ENCODE measurements at regions not wholly inside any gene's neighbourhood (a gene's known extent, or its start where the extent isn't known, plus 50 kb on each side); places are given as distances from the start of the nearest gene placed in this dataset.
"Not testable (repeated sequence)": the region's sequence is repeated elsewhere in the genome, so short reads cannot be mapped to it uniquely, and the experiment has no call there.

- DNase-seq (ENCODE audit: low spot score), result no peak
- no peak for ATAC-seq
Observed at GRCh38 chr2:180927030-180927686, 53.2 kb upstream of the UBE2E3 start.

GRCh38 chr2:180925700-180926099 lies 54.7 kb upstream of the UBE2E3 start:
- DNase-seq (ENCODE audit: low spot score) (no peak), ATAC-seq (no peak)

GRCh38 chr2:180924063-180924462 lies 56.3 kb upstream of the UBE2E3 start:
- ATAC-seq (no peak), DNase-seq (ENCODE audit: low spot score) (no peak)

GRCh38 chr2:180910831-180911665 lies 69.4 kb upstream of the UBE2E3 start:
- no peak for DNase-seq (ENCODE audit: low spot score)
- no peak for ATAC-seq

- ATAC-seq (no peak), DNase-seq (ENCODE audit: low spot score) (no peak)
Observed at GRCh38 chr2:180907731-180908130, 72.7 kb upstream of the UBE2E3 start.

GRCh38 chr2:180905461-180905860 lies 74.9 kb upstream of the UBE2E3 start:
- no peak for ATAC-seq
- no peak for DNase-seq (ENCODE audit: low spot score)

- ATAC-seq (no peak), DNase-seq (ENCODE audit: low spot score) (no peak)
Observed at GRCh38 chr2:180905002-180905401, 75.4 kb upstream of the UBE2E3 start.

- ATAC-seq (no peak), DNase-seq (ENCODE audit: low spot score) (no peak)
Observed at GRCh38 chr2:180901331-180901730, 79.1 kb upstream of the UBE2E3 start.

- ATAC-seq, result no peak
Observed at GRCh38 chr2:180893752-180894151, 86.7 kb upstream of the UBE2E3 start.

GRCh38 chr2:180892091-180892490 lies 88.3 kb upstream of the UBE2E3 start:
- DNase-seq (ENCODE audit: low spot score) (no peak), ATAC-seq (no peak)

More at GRCh38 chr2:180893752-180894151, 86.7 kb upstream of the UBE2E3 start:
- DNase-seq (ENCODE audit: low spot score), result no peak

- ATAC-seq (no peak), DNase-seq (ENCODE audit: low spot score) (no peak)
Observed at GRCh38 chr2:180891360-180891759, 89.0 kb upstream of the UBE2E3 start.

- ATAC-seq (no peak), DNase-seq (ENCODE audit: low spot score) (no peak)
Observed at GRCh38 chr2:180890781-180891180, 89.6 kb upstream of the UBE2E3 start.

GRCh38 chr2:180882959-180883358 lies 97.4 kb upstream of the UBE2E3 start:
- ATAC-seq (no peak), DNase-seq (ENCODE audit: low spot score) (no peak)

GRCh38 chr2:180876506-180876905 lies 103.9 kb upstream of the UBE2E3 start:
- no peak for ATAC-seq
- no peak for DNase-seq (ENCODE audit: low spot score)

- no peak for ATAC-seq
- DNase-seq (ENCODE audit: low spot score), result no peak
Observed at GRCh38 chr2:180873219-180873618, 107.2 kb upstream of the UBE2E3 start.

- not testable (repeated sequence) for DNase-seq (ENCODE audit: low spot score); ATAC-seq
Observed at GRCh38 chr2:180872781-180873180, 107.6 kb upstream of the UBE2E3 start.

- ATAC-seq (no peak), DNase-seq (ENCODE audit: low spot score) (no peak)
Observed at GRCh38 chr2:180872255-180872654, 108.2 kb upstream of the UBE2E3 start.

- ATAC-seq (no peak), DNase-seq (ENCODE audit: low spot score) (no peak)
Observed at GRCh38 chr2:180871649-180872048, 108.8 kb upstream of the UBE2E3 start.

GRCh38 chr2:180849851-180850250 lies 130.6 kb upstream of the UBE2E3 start:
- DNase-seq (ENCODE audit: low spot score) (no peak), ATAC-seq (no peak)

- DNase-seq (ENCODE audit: low spot score) (no peak), ATAC-seq (no peak)
Observed at GRCh38 chr2:180848393-180848792, 132.0 kb upstream of the UBE2E3 start.

- DNase-seq (ENCODE audit: low spot score), result no peak
Observed at GRCh38 chr2:180846756-180847472, 133.5 kb upstream of the UBE2E3 start.

GRCh38 chr2:180842461-180842860 lies 137.9 kb upstream of the UBE2E3 start:
- DNase-seq (ENCODE audit: low spot score), result no peak
- ATAC-seq, result no peak

More at GRCh38 chr2:180846756-180847472, 133.5 kb upstream of the UBE2E3 start:
- ATAC-seq, result no peak
